Stomach (tissue), 8 donors: ENCODE measurements at regions not wholly inside any gene's neighbourhood (a gene's known extent, or its start where the extent isn't known, plus 50 kb on each side); places are given as distances from the start of the nearest gene placed in this dataset.

Experiments used
- DNase-seq, 2 donors: peaks; one replicate each; pipeline versions ENCODE4 v3.0.0 to v3.0.0-alpha.2; 2013 to 2019
- H3K27ac ChIP-seq, 5 donors: fragments of 200-600 bp in 4 of 5; sonication (generic) in 4 of 5; one replicate each; pipeline ENCODE4 v1.5.1; 2013 to 2019; ENCODE audit warnings: mild to moderate bottlenecking in 1 of 5, moderate library complexity in 1 of 5
- H3K27me3 ChIP-seq, 3 donors: fragments of 200-600 bp; sonication (generic); one replicate each; pipeline ENCODE4 v1.5.1; 2017 to 2019; ENCODE audit warnings: mixed run types in 1 of 3
- H3K36me3 ChIP-seq, 4 donors: fragments of 200-600 bp; sonication (generic); 1 replicate in 3 of 4; 2 replicates in 1 of 4; pipeline ENCODE4 v1.5.1; 2016 to 2019
- H3K4me1 ChIP-seq, 4 donors: fragments of 200-600 bp; sonication (generic); one replicate each; pipeline ENCODE4 v1.5.1; 2016 to 2019
- H3K4me3 ChIP-seq, 4 donors: fragments of 200-600 bp; sonication (generic) in 3 of 4; one replicate each; pipeline ENCODE4 v1.5.1; 2016 to 2019; ENCODE audit warnings: mild to moderate bottlenecking in 1 of 4
- H3K9me3 ChIP-seq, 4 donors: fragments of 200-600 bp; sonication (generic); one replicate each; pipeline ENCODE4 v1.5.1; 2016 to 2019
- EP300 ChIP-seq: sonication (generic); formaldehyde crosslinking; IDR thresholded peaks from one replicate; pipeline ENCODE4 v1.6.1; 2017; ENCODE audit warnings: antibody characterized with exemption
- POLR2A ChIP-seq, 4 donors: fragments of 450-650 bp; IDR thresholded peaks; one replicate each; pipeline ENCODE4 v1.6.1; 2016; ENCODE audit warnings: antibody characterized with exemption in 4 of 4, control low read depth in 2 of 4, mild to moderate bottlenecking in 1 of 4, moderate library complexity in 1 of 4
- POLR2AphosphoS5 ChIP-seq, 3 donors: sonication (generic); formaldehyde crosslinking; IDR thresholded peaks; one replicate each; pipeline ENCODE4 v1.6.1; 2016; ENCODE audit warnings: antibody characterized with exemption in 3 of 3
- WGBS, 5 donors: extraction: QIAGEN DNeasy Blood & Tissue Kit in 3 of 5; methylation state at CpG; one replicate each; pipeline versions ENCODE4 v1.1.5 to v1.1.7; 2013 to 2018; 5-methylcytosine and 5-hydroxymethylcytosine counted together
- intact Hi-C: fragments of 100-400 bp; cut with DNase I; formaldehyde crosslinking; loops from one replicate; pipeline ENCODE4 v1.15.1; 2023; ENCODE audit warnings: low total_unique reads
- TF ChIP-seq, protein P1 (sequence below), 7 experiments: fragments of 450-650 bp in 4 of 7; fragments of 200-600 bp in 3 of 7; sonication (generic) in 3 of 7; IDR thresholded peaks; one replicate each; pipeline ENCODE4 v1.5.1; 2016 to 2019; ENCODE audit warnings: antibody characterized with exemption in 7 of 7, control low read depth in 2 of 7, mild to moderate bottlenecking in 1 of 7
- donor health status: healthy with polysubstance abuse.
- donor health status: Bipolar disorder and iron deficiency.
- donor health status: healthy.

DNA sequence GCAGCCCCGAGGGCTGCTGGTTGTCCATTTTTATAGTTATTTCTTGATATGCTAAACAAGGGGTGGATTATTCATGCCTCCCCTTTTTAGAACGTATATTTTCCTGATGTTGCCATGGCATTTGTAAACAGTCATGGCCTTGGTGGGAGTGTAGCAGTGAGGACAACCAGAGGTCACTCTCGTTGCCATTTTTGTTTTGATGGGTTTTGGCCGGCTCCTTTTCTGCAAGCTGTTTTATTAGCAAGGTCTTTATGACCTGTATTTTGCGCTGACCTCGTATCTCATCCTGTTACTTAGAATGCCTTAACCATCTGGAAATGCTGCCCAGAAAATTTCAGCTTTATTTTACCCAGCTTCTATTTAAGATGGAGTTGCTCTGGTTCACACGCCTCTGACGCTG is 825.8 kb upstream of the CDH2 start:
- H3K36me3 ChIP-seq: no peaks in the 10 kb centered on the region
- no peaks in the 10 kb centered on the region for H3K4me1 ChIP-seq
- no peaks in the 10 kb centered on the region for H3K9me3 ChIP-seq
- no peak overlapping the region for H3K4me3 ChIP-seq
- intact Hi-C loops: no loop called here
- H3K27ac ChIP-seq: no peak overlapping the region
- WGBS, 5 donors: 52 to 60% (median 54%) methylated on average over 8 of the region's 8 CpGs
- no peaks in the 10 kb centered on the region for H3K27me3 ChIP-seq
- no peak for DNase-seq
- TF ChIP-seq POLR2A (IDR thresholded peaks at IDR 0.05) (no peak), POLR2AphosphoS5 (IDR thresholded peaks at IDR 0.05) (no peak), EP300 (no peak)
- TF ChIP-seq, protein P1, sequence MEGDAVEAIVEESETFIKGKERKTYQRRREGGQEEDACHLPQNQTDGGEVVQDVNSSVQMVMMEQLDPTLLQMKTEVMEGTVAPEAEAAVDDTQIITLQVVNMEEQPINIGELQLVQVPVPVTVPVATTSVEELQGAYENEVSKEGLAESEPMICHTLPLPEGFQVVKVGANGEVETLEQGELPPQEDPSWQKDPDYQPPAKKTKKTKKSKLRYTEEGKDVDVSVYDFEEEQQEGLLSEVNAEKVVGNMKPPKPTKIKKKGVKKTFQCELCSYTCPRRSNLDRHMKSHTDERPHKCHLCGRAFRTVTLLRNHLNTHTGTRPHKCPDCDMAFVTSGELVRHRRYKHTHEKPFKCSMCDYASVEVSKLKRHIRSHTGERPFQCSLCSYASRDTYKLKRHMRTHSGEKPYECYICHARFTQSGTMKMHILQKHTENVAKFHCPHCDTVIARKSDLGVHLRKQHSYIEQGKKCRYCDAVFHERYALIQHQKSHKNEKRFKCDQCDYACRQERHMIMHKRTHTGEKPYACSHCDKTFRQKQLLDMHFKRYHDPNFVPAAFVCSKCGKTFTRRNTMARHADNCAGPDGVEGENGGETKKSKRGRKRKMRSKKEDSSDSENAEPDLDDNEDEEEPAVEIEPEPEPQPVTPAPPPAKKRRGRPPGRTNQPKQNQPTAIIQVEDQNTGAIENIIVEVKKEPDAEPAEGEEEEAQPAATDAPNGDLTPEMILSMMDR (IDR thresholded peaks at IDR 0.05): no peak

DNA sequence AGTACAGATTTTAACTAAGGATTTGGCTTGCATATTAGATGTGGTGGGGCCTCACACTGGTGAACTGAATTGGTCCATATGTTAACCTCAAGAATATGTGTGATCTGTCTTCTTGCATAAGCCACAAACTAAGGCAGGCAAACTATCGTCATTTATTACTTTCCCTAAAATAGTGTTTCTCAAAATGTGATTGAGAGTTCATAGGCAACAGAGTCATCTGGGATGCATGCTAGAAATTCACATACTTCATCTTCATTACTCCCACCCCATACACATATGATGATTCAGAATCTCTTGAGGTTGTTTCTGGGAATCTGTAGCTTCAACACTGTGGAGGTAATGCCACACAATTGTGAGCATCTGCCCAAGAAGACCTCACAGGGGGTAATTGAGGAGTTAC is 822.8 kb upstream of the CDH2 start:
- Histone ChIP-seq H3K27ac (no peak overlapping the region), H3K4me3 (no peak overlapping the region), H3K36me3 (no peaks in the 10 kb centered on the region), H3K9me3 (no peaks in the 10 kb centered on the region), H3K27me3 (no peaks in the 10 kb centered on the region), H3K4me1 (no peaks in the 10 kb centered on the region)
- intact Hi-C loops: no loop called here
- 73 to 100% (median 90%) methylated on average over 1 of the region's 1 CpG for WGBS, 5 donors
- TF ChIP-seq EP300 (no peak), POLR2A (IDR thresholded peaks at IDR 0.05) (no peak), POLR2AphosphoS5 (IDR thresholded peaks at IDR 0.05) (no peak)
- TF ChIP-seq, protein P1 (IDR thresholded peaks at IDR 0.05): no peak
- no peak for DNase-seq

DNA sequence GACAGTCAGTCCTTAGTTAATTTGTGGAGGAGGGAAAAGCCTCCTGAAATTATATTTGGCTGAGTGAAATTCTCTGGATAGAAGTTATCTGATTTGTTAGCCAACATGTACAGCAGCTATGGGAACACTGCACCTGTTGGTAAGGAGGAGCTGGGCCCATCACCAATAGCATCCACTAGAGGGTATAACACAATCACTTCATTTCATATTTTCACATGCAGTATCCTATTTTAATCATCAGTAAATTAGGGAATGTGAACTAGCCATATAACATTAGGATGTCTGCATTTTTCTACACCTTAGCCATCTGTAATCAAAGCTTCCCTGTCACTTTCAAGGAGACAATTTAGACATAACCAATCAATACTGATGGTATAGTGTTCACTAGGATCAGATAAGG is 818.4 kb upstream of the CDH2 start:
- intact Hi-C loops: no loop called here
- H3K4me1 ChIP-seq: no peaks in the 10 kb centered on the region
- no peak overlapping the region for H3K27ac ChIP-seq
- no peaks in the 10 kb centered on the region for H3K27me3 ChIP-seq
- no peak overlapping the region for H3K4me3 ChIP-seq
- peaks cover 0 to 7% (median 0%) of the 10 kb centered on the region in 4 donors for H3K9me3 ChIP-seq
- TF ChIP-seq, protein P1 (IDR thresholded peaks at IDR 0.05): no peak
- TF ChIP-seq EP300 (no peak), POLR2A (IDR thresholded peaks at IDR 0.05) (no peak), POLR2AphosphoS5 (IDR thresholded peaks at IDR 0.05) (no peak)
- DNase-seq: no peak
- H3K36me3 ChIP-seq: no peaks in the 10 kb centered on the region

DNA sequence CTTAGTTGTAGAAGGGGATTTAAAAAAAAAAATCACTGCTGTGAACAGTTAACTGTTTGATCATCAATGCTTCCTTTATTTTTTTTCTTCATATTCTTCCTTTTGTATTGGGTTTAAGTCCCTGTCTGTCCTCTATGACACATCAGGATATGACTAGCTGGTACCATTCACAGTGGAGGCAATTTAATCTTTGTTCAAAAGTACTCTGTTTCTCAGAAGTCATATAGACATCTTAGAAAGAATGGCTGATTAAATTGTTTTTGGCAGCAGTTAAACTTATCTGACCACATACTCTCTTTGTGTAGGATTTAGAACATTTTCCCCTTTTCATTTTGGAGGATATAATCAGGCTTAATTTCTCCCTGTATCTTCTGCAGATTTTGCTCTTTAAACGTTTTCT is 807.8 kb upstream of the CDH2 start:
- no peak overlapping the region for H3K4me3 ChIP-seq
- intact Hi-C loops: no loop called here
- H3K4me1 ChIP-seq: no peaks in the 10 kb centered on the region
- no peak for DNase-seq
- TF ChIP-seq POLR2A (IDR thresholded peaks at IDR 0.05): no peak
- TF ChIP-seq, protein P1 (IDR thresholded peaks at IDR 0.05): no peak
- no peak for TF ChIP-seq POLR2AphosphoS5 (IDR thresholded peaks at IDR 0.05)
- no peak for TF ChIP-seq EP300
- H3K27me3 ChIP-seq: no peaks in the 10 kb centered on the region
- no peaks in the 10 kb centered on the region for H3K36me3 ChIP-seq
- no peak overlapping the region for H3K27ac ChIP-seq
- H3K9me3 ChIP-seq: peaks cover 0 to 5% (median 0%) of the 10 kb centered on the region in 4 donors
- 22 to 43% (median 32%) methylated on average over 1 of the region's 1 CpG for WGBS, 5 donors
